Stimulated activated CD8-positive, alpha-beta memory T cell treated with anti-CD3 and anti-CD28 coated beads, Interleukin-4, amount 100 ng/mL, for 4 hours (primary cell): ENCODE measurements at regions not wholly inside any gene's neighbourhood (a gene's known extent, or its start where the extent isn't known, plus 50 kb on each side); places are given as distances from the start of the nearest gene placed in this dataset.
"Not testable (repeated sequence)": the region's sequence is repeated elsewhere in the genome, so short reads cannot be mapped to it uniquely, and the experiment has no call there.

Experiments used
- DNase-seq, 2 donors: peaks; one replicate each; pipeline ENCODE4 v3.0.0-alpha.2; 2020; ENCODE audit warnings: low read depth in 2 of 2, low spot score in 1 of 2

DNA sequence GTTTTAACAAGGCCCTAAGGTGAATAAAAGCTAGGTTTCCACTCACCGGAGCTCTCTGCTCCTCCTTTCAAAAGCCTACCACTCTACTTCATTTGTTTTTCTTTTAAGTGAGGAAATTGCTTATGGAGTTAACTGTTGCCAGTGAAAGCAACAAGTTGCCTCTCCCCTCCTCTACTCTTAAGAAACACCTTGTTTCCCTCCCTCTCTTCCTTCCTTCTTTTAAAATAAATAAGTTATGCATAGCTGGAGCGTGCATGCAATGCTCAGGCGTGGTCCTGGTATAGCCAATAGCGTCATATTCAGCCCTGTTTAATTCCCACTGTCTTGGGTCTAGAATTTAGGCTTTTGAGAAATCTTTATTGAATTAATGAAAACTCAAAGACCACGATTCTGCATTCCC is 101.1 kb upstream of the IGF1R start:
- no peak for DNase-seq

DNA sequence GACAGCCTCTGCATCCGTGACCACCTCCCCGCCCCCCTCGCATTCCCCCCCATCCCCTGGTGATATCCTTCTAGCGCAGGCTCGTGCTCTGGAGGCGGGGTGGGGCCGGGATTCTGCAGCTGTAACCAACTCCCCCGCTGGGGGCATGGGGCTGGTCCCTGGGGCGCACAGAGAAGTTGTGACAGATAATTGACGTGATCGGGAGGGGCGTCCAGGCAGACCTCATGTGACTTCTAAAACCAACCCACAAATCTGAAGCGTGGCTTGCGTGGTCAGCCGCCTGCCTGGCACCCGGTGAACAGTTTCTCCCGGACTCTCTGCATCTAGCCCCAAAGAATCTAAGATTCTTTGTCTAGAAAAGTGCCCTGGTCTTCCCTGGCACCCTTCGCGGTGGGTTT is 100.6 kb upstream of the IGF1R start:
- no peak for DNase-seq

DNA sequence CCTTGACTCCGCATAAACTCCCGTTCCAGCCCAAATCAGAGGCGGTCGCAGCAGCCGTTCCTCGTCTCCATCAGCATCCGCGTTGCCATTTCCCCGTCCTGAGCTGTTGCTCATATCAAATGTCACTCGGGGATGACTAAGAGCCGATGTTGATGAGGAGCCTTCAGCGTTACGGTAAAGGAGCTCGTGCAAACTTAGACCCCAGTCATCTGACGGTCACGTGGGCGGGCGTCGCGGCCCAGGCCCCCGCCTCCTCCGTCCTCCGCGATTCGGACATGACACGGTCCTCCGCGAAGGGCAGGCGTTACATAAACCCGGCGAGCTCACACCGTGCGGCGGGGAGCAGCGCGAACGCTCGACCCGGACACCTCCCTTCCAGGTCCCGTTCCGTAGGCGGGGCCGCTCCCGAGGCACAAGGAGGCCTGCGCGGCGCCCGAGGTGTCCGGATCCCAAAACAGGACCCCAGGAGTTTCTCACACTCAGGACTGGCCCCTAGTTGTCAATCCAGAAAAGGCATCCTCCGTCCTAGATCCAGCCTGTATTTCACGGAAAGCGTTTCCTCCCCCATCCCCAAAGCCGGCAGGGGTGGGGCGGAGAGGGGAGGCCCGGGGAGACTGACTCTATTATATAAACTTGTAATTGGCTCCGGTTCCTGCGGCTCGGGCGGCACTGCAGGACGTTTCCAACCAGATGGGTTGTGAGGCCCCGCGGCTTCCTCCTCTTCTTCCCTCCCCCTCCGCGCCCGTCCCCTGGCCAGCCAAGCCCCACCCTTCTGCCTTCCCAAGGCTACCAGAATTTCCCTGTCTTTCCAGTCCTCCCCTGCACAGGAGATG is 100.0 kb upstream of the IGF1R start:
- peak; percentile 7 to 9 for DNase-seq

DNA sequence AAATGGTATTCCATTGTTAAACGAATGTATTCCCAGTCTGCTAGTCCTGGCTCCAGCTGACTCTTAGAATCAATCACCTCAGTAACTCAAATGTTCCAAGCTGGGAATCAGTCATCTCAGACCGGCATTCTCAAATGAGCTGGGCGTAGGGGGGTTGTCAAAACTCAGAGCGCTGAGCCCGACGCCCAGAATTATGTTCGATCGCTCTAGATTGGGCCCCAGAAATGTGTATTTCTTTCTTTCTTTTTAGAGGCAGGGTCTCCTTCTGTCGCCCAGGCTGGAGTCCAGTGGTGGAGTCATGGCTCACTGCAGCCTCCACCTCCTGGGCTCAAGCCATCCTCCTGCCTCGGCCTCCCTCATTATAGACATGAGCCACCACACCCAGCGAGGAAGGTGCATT is 99.3 kb upstream of the IGF1R start:
- DNase-seq = no peak

DNA sequence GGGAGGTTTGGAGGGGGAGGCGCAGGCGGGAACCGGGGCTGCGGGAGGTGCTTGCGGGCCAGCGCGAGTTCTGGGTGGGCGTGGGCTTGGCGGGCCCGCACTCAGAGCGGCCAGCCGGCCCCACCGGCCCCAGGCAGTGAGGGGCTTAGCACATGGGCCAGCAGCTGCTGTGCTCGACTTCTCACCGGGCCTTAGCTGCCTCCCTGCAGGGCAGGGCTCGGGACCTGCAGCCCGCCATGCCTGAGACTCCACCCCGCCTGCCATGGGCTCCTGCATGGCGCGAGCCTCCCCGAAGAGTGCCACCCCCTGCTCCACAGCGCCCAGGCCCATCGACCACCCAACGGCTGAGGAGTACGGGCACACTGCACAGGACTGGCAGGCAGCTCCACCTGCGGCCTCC is 98.6 kb upstream of the IGF1R start:
- no peak for DNase-seq

DNA sequence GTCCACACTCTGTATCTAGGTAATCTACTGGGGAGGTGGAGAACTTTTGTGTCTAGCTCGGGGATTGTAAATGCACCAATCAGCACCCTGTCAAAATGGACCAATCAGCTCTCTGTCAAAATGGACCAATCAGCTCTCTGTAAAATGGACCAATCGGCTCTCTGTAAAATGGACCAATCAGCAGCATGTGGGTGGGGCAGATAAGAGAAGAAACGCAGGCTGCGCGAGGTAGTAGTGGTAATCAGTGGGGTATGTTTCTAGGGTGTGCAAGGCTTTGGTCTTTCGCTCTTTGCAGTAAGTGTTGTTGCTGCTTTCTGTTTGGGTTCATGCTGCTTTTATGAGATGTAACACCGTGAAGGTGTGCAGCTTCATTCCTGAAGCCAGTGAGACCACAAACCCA is 98.0 kb upstream of the IGF1R start:
- not testable (repeated sequence) for DNase-seq

DNA sequence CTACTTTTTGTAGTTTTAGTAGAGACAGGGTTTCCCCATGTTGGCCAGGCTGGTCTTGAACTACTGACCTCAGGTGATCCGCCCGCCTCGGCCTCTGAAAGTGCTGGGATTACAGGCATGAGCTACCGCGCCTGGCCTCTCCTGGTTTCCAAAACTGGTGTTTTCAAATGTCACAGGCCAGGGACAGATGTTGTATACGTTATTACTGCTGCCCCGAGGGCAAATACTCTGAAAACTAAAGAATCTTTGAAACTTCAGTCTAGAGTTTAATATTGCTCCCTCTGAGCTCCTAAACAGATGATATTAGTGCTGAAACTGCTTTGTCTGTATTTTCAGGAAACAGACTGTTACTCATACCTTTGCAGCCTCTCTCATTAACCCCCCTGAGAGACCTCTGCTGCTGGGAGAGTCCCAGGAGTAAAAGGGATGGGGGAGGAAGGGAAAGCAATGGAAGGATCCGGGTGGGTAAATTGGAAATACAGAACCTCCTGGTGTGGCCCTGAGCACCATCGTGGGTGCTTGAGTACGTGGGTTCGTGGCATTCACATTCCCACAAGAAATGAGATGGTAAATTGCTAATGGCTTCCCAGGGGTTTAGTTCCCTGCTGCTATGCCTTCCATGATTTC is 96.3 kb upstream of the IGF1R start:
- no peak for DNase-seq

DNA sequence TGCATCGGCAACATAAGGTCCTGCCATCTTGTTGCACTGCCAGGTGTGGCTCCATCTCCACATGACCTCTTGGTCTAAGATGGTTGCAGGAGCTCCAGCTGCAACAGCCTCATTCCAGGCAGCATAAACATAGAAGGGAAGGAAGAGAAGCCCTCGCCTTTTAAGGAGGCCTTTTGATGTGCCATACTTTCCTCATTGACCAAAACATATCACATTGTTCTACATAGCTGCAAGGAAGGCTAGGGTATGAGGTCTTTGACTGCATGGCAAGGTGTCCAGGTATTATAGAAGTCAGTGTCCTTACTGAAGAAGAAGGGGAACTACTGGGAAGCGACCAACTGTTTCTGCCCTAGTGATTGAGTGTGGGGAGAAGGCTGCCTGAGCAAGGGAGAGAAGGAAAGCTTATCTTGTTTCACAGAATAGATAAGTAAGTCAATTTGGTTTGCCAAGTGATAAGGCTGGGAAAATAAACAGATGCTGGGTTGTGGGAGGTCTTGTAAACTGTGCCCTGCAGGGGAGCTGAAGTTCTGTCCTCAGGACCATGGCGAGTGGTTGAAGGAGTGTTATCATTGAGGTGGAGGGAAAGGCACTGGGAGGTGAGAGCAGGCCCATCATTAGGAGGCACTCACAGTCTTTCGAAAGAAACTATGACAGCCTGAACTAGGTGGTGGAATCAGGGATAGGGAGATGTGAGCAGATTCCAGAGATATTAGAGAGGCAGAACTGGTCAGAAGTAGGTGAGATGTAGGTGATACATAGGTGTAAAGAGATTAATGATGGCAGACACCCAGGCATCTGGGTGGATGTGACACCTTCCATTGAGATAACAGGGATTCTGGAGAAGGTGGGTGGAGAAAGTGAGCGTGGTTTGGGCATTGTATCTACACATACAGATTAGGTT is 93.8 kb upstream of the IGF1R start:
- DNase-seq = no peak

DNA sequence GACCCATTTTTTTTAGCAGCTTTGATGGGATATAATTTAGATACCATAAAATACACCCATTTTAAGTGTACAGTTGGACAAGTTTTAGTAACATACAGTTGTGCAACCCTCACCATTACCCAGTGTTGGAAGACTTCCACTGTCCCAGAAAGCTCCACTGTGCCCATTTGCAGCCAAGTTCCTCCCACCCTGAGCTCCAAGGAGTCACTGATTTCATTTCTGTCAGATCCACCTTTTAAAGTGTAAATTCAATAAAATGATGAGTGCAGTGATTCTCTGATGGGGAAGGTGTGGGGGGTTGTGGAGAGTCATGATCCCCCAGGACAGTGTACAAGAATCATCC is 93.2 kb upstream of the IGF1R start:
- DNase-seq = no peak

DNA sequence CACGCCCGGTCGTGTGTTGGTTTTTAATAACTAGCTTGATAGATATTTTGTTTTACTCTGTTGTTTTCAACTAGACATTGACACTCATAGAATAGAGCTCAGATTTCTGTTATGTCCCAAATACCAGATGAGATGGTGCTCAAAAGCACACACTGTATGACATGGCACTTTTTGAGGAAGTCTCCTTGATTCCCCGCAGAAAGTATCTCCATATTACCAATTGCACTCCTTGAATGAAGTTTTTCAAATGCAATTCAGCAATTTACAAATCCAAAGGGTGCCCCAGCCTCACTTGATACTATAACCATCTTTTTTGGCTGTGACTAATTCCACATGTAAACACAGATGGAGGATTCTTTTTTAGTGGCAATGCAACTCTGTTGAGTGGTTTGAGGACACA is 92.0 kb upstream of the IGF1R start:
- no peak for DNase-seq

DNA sequence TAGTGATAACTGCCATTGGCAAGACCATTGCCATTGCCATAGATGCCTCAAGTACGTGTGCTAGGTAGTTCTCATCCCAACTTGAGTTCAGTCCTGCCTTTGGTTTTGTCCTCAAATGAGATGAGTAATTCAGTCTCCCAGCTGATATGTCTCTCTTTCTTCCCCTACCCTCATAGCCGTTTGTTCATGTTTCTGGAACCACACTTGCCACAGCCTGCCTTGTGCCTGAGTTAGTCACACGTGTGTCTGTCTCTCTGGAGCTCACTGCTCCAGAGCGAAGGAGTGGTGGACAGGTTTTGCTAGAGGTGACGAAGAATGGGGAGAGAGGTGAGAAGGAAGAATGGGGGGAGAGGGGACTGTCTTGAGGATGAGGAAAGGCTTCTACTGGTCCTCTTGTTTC is 88.0 kb upstream of the IGF1R start:
- DNase-seq = no peak

DNA sequence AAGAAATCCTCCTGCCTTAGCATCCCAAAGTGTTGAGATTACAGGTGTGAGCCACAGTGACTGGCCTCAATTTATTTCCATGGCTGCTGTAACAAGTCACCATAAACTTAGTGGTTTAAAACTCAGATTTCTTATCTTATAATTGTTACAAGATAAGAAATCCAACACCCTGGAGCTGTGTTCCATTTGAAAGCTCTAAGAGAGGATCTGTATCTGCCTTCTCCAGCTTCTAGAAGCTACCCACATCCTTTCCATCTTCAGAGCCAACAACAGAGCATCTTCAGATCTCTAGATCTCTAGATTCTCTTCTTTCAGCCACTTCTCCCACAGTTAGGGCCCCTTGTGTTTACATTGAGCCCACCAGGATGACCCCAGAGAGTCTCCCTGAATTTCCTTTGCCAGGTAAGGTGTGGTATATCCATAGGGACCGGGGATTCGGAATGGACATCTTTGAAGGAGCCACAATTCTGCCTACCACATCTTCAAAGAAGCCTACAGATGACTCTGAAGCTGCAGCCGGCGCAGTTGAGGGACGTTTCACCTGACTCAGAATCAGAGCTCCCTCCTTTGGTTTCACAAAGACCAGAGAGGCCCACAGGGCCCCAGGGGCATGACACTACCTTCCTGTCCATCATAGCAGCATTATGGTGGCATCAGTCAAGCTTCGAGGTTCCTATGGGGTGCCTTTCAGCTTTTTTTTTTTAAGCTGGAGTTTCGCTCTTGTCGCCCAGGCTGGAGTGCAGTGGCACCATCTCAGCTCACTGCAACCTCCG is 87.0 kb upstream of the IGF1R start:
- no peak for DNase-seq

DNA sequence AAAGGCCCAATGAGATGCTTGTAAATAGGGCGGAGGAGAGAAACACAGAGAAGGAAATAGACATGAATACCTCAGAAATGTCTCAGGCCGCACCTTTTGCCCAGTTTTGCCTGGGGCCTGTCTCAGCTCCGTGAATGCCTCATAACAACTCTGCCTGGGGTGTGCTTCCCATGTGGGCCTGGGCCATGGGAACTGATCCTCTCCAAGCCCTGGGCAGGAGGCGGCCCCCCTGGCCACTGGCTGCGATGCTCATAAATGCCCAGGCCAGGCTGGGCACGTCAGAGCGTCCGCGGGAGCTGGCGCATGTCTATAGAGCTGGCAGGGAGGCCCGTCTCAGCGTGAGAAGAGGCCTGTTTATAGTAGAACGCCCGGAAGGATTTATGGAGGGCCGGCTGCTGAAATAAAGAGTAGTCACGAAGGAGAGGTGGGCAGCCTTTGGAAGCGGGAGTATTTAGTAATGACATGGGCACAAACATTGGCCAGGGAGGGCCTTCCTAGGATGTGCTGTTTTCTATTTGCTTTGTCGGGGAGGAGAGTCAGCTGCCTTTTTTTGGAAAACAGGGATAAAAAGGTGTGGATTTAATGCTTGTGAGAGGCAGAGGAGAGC is 85.9 kb upstream of the IGF1R start:
- DNase-seq = no peak

DNA sequence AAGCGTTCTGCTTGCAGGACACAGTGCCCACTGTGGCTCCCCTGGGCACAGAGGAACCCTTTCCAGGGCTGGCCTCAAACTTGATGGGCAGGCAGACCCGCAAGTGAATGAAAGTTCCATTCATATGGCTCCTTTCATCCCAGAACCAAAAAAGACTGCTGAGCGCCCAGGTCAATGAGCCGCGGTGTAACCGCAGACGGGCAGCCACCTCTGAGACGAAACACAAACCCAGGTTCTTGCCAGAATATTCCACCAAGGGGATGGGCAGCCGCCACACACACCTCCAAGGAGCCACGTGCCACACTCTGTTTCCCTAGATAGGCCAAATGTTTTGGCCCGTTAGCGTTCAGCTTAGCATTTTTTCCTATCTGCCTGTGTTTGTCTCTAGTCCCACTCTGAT is 82.8 kb upstream of the IGF1R start:
- no peak for DNase-seq

DNA sequence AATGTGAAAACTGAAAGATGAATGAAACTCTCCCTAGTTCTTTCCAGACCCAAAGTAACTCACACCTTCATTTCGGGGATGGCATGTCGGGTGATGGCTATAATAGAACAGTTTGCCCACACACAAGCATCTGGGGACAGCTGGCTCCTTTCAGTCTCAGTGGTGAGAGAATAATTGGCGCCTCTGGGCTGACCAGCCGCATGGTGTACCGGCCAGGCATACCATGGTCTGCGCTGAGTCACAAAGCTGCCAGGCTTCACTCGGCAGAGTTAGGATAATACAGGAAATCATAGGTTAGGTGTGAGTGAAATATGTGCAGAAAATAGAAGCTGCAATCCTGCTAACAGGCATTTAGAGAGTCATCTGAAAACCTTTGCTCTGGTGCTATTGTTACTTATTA is 80.4 kb upstream of the IGF1R start:
- DNase-seq = no peak

DNA sequence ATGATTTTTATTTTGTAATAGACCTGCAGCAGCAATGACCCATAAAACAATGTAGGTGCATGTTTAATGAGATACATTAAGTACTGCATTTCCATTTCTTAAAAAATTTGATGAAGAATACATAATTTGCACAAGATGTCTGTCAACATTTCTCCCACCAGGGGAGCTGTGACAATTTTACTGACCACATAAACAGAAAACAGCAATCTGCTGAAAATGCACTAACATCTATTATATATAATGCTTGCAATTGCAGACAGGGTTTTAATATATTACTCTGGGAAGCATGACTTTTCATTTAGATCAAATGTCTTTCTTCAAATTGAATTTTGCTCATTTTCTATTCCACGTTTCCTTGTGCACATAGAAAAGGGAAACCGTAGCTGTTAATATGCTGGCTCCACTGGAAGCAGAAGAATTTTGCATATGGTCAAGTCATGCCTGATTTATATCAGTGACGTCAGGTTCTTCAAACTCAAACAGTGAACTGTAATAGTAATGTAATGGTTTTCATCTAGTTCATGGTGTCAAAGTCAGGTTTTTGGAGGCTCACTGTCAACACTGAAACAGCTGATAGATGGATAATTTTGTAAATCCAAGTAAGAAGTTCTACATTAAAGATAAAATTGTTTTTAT is 79.8 kb upstream of the IGF1R start:
- DNase-seq = no peak

DNA sequence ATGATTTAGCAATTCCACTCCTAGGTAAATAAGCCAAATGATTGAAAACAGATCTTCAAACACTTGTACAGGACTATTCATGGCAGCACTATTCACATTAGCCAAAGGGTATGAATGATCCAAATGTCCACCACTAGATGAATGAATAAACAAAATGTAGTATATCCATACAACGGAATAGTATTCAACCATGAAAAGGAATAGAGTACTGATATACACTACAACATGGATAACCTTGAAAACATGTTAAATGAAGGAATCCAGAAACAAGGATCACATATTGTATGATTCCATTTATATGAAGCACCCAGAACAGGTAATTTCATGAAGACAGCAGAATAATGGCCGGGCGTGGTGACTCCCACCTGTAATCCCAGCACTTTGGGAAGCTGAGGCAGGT is 78.2 kb upstream of the IGF1R start:
- DNase-seq = no peak

DNA sequence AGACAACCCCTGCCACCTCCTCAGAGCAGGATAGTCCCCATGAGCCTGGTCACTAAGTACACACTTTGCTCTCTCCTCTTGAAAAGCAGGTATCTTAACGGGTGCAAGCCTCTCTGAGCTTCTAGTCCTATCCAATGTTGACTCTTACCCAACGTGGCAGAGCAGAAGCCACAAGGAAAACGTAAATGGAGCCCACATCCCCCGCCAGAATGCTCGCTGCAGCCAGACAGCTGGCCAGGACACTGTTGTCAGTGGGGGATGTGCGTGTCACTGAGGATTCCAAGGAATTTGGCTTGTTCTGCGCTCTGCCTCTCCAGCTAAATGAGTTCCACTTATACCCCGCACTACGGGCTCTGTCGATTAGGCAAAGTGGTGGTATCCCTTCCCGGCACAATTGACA is 67.8 kb upstream of the IGF1R start:
- no peak for DNase-seq

DNA sequence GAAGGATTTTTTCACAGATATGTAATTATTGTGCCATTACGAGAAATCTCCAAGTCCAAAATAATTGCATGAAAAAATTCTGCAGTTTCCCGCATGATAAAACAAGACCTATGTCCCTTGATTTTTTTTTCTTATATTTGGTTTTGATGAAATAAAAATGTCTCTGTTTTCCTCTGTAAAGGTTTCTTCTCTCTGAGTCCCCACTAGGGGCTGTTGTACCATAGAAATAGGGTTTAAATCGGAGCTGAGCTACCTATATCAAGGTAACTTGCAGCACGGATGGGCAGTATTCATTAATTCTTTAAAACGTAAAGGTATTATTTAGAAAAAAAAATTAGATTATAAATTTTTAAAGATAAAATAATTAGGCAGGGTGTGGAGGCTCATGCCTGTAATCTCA is 66.6 kb upstream of the IGF1R start:
- no peak for DNase-seq

DNA sequence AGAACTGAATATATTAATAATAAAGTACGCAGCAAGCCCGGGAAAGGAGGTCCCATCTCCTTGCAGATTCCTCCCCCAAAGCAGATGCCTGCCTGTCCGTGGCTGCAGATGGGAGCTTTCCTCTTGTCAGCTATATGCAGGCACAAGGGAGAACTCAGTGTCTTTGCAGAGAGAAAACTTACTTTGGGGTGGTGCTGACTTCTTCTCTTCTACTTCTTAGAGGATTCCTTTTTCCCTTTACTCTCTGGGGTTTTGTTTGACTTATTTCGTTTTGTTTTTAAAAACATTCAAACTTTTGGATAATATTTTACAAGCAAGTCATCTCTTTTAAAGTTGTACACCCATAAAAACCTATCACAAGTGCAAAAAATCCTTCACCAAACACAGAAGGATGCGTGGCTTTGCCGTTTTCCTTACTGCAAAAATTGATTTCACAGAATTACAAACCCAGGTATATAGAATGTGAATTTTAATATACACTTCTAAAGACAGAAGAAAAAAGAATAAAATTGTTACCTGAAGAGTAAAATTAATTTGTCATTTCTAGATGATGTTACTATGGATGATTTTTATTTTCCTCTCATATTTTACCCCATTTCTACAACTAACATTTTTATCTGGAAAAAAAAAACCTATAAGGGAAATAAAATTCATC is 65.3 kb upstream of the IGF1R start:
- no peak for DNase-seq
